K562 (cell line): ENCODE measurements at regions not wholly inside any gene's neighbourhood (a gene's known extent, or its start where the extent isn't known, plus 50 kb on each side); places are given as distances from the start of the nearest gene placed in this dataset.

ENCODE experiments used
- ATAC-seq: fragments of 200-7000 bp; cut with Tn5 transposase; 3 replicates; pipeline ENCODE4 v1.9.1; 2020; ENCODE audit warnings: moderate library complexity
- BruUV-seq: library from RNA; stranded (reverse); fragments of 400-500 nt; replicated peaks from 2 replicates; lab custom pipeline; 2021; lab: Mats Ljungman, UMichigan
- CTCF ChIA-PET: fragments of 300-600 bp; formaldehyde crosslinking; extraction: SDS; loops from one replicate; lab custom pipeline; 2021; ENCODE audit warnings: low intra/inter-chr PET ratio; lab: Yijun Ruan, JAX
- POLR2A ChIA-PET: fragments of 300-600, 350-650 bp; sonication (Branson Sonifier 250); formaldehyde crosslinking; extraction: SDS; loops from one replicate; lab custom pipeline; 2021; ENCODE audit warnings: antibody characterized with exemption, inconsistent platforms; lab: Yijun Ruan, JAX
- DNase-seq, 4 experiments: peaks; one replicate each; pipeline versions ENCODE4 v3.0.0 to v3.0.0-alpha.2; 2011 to 2018; ENCODE audit warnings: low spot score in 3 of 4, mixed read lengths in 3 of 4; ENCODE audit errors: extremely low read depth in 1 of 4
- FAIRE-seq: peaks from 2 replicates; lab custom pipeline; 2011; peaks lifted over from hg19 to GRCh38; lab: Jason Lieb, UNC
- H2AFZ ChIP-seq: 2 replicates; pipeline ENCODE4 v1.6.0; 2011; ENCODE audit warnings: low read depth, low read length, control low read depth, inconsistent platforms
- H3K27ac ChIP-seq: fragments of 200-600 bp; 3 replicates; pipeline ENCODE4 v1.8.0; 2011; ENCODE audit warnings: low read depth, mild to moderate bottlenecking, control low read depth, inconsistent platforms, low read length, moderate library complexity, mixed read lengths; ENCODE audit errors: extremely low read depth
- H3K27me3 ChIP-seq, 2 experiments: fragments of 300-600 bp in 1 of 2; 2 replicates in 1 of 2; 3 replicates in 1 of 2; pipeline versions ENCODE4 v1.6.0 to v1.8.0; 2011; ENCODE audit warnings: inconsistent platforms in 2 of 2, low read length in 2 of 2, mild to moderate bottlenecking in 1 of 2, mixed read lengths in 1 of 2, moderate library complexity in 1 of 2; ENCODE audit not compliant: control insufficient read depth in 2 of 2, insufficient read depth in 2 of 2
- H3K36me3 ChIP-seq: fragments of 300-600 bp; 3 replicates; pipeline ENCODE4 v1.8.0; 2011; ENCODE audit warnings: mild to moderate bottlenecking, low read length, inconsistent platforms; ENCODE audit not compliant: control insufficient read depth, insufficient read depth
- H3K4me1 ChIP-seq, 2 experiments: fragments of 200-600 bp in 1 of 2; replicated peaks in 1 of 2; 2 replicates in 1 of 2; 3 replicates in 1 of 2; pipeline versions ENCODE4 v1.5.1 to v1.8.0; 2011; ENCODE audit warnings: inconsistent platforms in 2 of 2, low read length in 2 of 2, mild to moderate bottlenecking in 1 of 2, mixed read lengths in 1 of 2, moderate library complexity in 1 of 2; ENCODE audit not compliant: control insufficient read depth in 2 of 2, insufficient read depth in 2 of 2
- H3K4me2 ChIP-seq: 2 replicates; pipeline ENCODE4 v1.6.1; 2011; ENCODE audit warnings: low read length, control low read depth, inconsistent platforms, mixed read lengths; ENCODE audit not compliant: insufficient read depth
- H3K4me3 ChIP-seq: fragments of 200-600 bp; sonication (generic), shearing (Covaris generic); 2 replicates; pipeline ENCODE4 v1.5.1; 2016; ENCODE audit warnings: control low read depth, inconsistent platforms
- H3K79me2 ChIP-seq: fragments of 200-600 bp; 3 replicates; pipeline ENCODE4 v1.8.0; 2011; ENCODE audit warnings: low read length, inconsistent platforms; ENCODE audit not compliant: control insufficient read depth, insufficient read depth
- H3K9ac ChIP-seq, 2 experiments: 2 replicates each; pipeline versions ENCODE4 v1.6.0 to v1.6.1; 2011; ENCODE audit warnings: low read depth in 2 of 2, low read length in 2 of 2, control low read depth in 1 of 2, inconsistent platforms in 1 of 2, mild to moderate bottlenecking in 1 of 2, mixed read lengths in 1 of 2; ENCODE audit not compliant: insufficient read depth in 1 of 2
- H3K9me1 ChIP-seq: one replicate; pipeline ENCODE4 v1.6.0; 2011; ENCODE audit warnings: inconsistent platforms, mild to moderate bottlenecking, low read length, moderate library complexity; ENCODE audit not compliant: control insufficient read depth, insufficient read depth
- H3K9me3 ChIP-seq: replicated peaks from 2 replicates; pipeline ENCODE4 v1.5.1; 2011; ENCODE audit warnings: low read depth, low read length, inconsistent platforms; ENCODE audit not compliant: control insufficient read depth, insufficient read depth
- H4K20me1 ChIP-seq: replicated peaks from 2 replicates; pipeline ENCODE4 v1.6.1; 2011; ENCODE audit warnings: low read length, inconsistent platforms, mixed read lengths; ENCODE audit not compliant: control insufficient read depth, insufficient read depth
- ATF7 ChIP-seq: fragments of 450-650 bp; IDR thresholded peaks from 2 replicates; pipeline ENCODE4 v1.7.1; 2014; ENCODE audit warnings: mild to moderate bottlenecking, moderate library complexity
- BRCA1 ChIP-seq, 2 experiments: fragments of 450-650 bp in 1 of 2; sonication (generic) in 1 of 2; formaldehyde crosslinking in 1 of 2; IDR thresholded peaks; 2 replicates each; pipeline versions ENCODE4 v1.5.0 to v1.6.1; 2017 to 2020; ENCODE audit warnings: mild to moderate bottlenecking in 1 of 2, missing genetic modification reagents in 1 of 2
- BRD4 ChIP-seq: fragments of 200-600 bp; sonication (generic); IDR thresholded peaks from 2 replicates; pipeline ENCODE4 v1.6.1; 2017; ENCODE audit warnings: inconsistent platforms
- E2F6 ChIP-seq, 2 experiments: IDR thresholded peaks; 2 replicates each; pipeline ENCODE4 v1.6.1; 2011; ENCODE audit warnings: borderline replicate concordance in 1 of 2, control low read depth in 1 of 2, low read depth in 1 of 2, low read length in 1 of 2, mild to moderate bottlenecking in 1 of 2, mixed read lengths in 1 of 2, moderate library complexity in 1 of 2; ENCODE audit not compliant: insufficient read depth in 1 of 2, insufficient read length in 1 of 2, poor library complexity in 1 of 2, severe bottlenecking in 1 of 2; ENCODE audit errors: extremely low read depth in 1 of 2
- FIP1L1 ChIP-seq: fragments of 200-400 bp; formaldehyde crosslinking; IDR thresholded peaks from 2 replicates; pipeline ENCODE4 v1.6.1; 2018; ENCODE audit warnings: mild to moderate bottlenecking, low read depth, low read length; ENCODE audit not compliant: poor library complexity, severe bottlenecking
- GATAD2A ChIP-seq: fragments of 450-650 bp; IDR thresholded peaks from 2 replicates; pipeline ENCODE4 v1.6.1; 2017
- GTF2A2 ChIP-seq: IDR thresholded peaks from 2 replicates; pipeline ENCODE4 v1.6.1; 2016; ENCODE audit warnings: mild to moderate bottlenecking, missing genetic modification characterization, missing compliant biosample characterization
- KLF16 ChIP-seq: IDR thresholded peaks from 2 replicates; pipeline ENCODE4 v1.6.1; 2016; ENCODE audit warnings: antibody characterized with exemption
- NR2C2 ChIP-seq, 2 experiments: fragments of 200-800 bp in 1 of 2; sonication (Bioruptor generic) in 1 of 2; sonication (generic) in 1 of 2; formaldehyde crosslinking in 1 of 2; IDR thresholded peaks; 2 replicates each; pipeline versions ENCODE4 v1.6.1 to v1.8.0; 2016 to 2022; ENCODE audit warnings: mild to moderate bottlenecking in 1 of 2, missing compliant biosample characterization in 1 of 2, missing genetic modification characterization in 1 of 2, missing genetic modification reagents in 1 of 2
- POU5F1 ChIP-seq: fragments of 150-350 bp; IDR thresholded peaks from 2 replicates; pipeline ENCODE4 v1.6.1; 2014; ENCODE audit warnings: borderline replicate concordance, low read length, low read depth, mild to moderate bottlenecking; ENCODE audit not compliant: partially characterized antibody
- SMAD4 ChIP-seq: fragments of 250-450 bp; sonication (Bioruptor Pico); conservative IDR thresholded peaks from 2 replicates; pipeline ENCODE4 v1.8.0; 2021; ENCODE audit warnings: inconsistent platforms, mild to moderate bottlenecking, moderate library complexity
- SRSF1 ChIP-seq: fragments of 200-400 bp; formaldehyde crosslinking; IDR thresholded peaks from 2 replicates; pipeline ENCODE4 v1.6.1; 2017; ENCODE audit warnings: mild to moderate bottlenecking, low read depth, low read length, moderate library complexity
- TCFL5 ChIP-seq: fragments of 250-450 bp; sonication (Bioruptor Pico); conservative IDR thresholded peaks from 2 replicates; pipeline ENCODE4 v1.6.1; 2021; ENCODE audit warnings: mild to moderate bottlenecking, moderate library complexity, matching md5 sums
- ZFP36 ChIP-seq: fragments of 150-350 bp; IDR thresholded peaks from 2 replicates; pipeline ENCODE4 v1.6.1; 2018; ENCODE audit warnings: low read length, low read depth; ENCODE audit not compliant: partially characterized antibody
- ZNF384 ChIP-seq: IDR thresholded peaks from 2 replicates; pipeline ENCODE4 v1.6.1; 2012; ENCODE audit warnings: low read depth, low read length, improper control_type of control experiment
- ZNF780A ChIP-seq: fragments of 250-450 bp; sonication (Bioruptor Pico); IDR thresholded peaks from 2 replicates; pipeline ENCODE4 v1.5.0; 2021; ENCODE audit warnings: mild to moderate bottlenecking
- ZZZ3 ChIP-seq: fragments of 450-650 bp; IDR thresholded peaks from 2 replicates; pipeline ENCODE4 v1.6.1; 2016; ENCODE audit warnings: antibody characterized with exemption, mild to moderate bottlenecking, moderate library complexity
- WGBS: fragments of 100-300 bp; shearing (Covaris generic); methylation state at CpG from one replicate; pipeline ENCODE4 v1.1.6; 2016; ENCODE audit warnings: low coverage, mixed read lengths; ENCODE audit not compliant: insufficient coverage; ENCODE audit errors: missing lambda C conversion rate; 5-methylcytosine and 5-hydroxymethylcytosine counted together
- in situ Hi-C: fragments of 300-500 bp; cut with MboI; formaldehyde crosslinking; loops from 4 replicates; pipeline ENCODE4 v1.15.0; 2018; ENCODE audit warnings: inconsistent platforms, mixed read lengths
- intact Hi-C: fragments of 100-400 bp; cut with micrococcal nuclease; formaldehyde crosslinking; loops from 2 replicates; pipeline ENCODE4 v1.14.2; 2022
- TF ChIP-seq, protein P1 (sequence below), 2 experiments: fragments of 200-800 bp in 1 of 2; sonication (Bioruptor generic) in 1 of 2; sonication (generic) in 1 of 2; formaldehyde crosslinking in 1 of 2; IDR thresholded peaks in 1 of 2; conservative IDR thresholded peaks in 1 of 2; 2 replicates each; pipeline versions ENCODE4 v1.5.0 to v1.6.1; 2016 to 2020; ENCODE audit warnings: missing compliant biosample characterization in 1 of 2, missing genetic modification characterization in 1 of 2, missing genetic modification reagents in 1 of 2
- TF ChIP-seq, protein P2 (sequence below): IDR thresholded peaks from 2 replicates; pipeline ENCODE4 v1.6.1; 2011; ENCODE audit warnings: borderline replicate concordance, low read depth, mild to moderate bottlenecking, moderate library complexity, low read length; ENCODE audit not compliant: insufficient read depth, poor library complexity, severe bottlenecking

DNA sequence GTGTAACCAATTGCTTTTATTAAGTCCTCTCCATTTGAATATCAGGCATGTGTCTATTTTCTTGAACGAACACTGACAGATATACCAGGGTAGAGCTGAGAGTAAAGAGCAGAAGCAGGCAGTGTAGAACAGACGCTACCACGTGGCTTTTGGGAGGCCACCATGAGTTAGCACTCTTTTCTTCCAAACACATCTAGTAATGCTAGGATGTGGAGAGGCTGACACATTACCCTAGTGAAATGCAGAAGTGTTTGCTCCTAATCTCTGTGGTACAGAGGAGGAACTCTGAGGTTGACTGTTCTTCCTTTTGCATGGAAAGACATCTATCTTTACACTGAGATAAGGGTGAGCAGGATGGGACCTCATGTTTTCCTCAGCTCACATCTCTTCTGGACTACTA lies 216.3 kb downstream of the SATB1 start:
- Histone ChIP-seq H3K27ac (no peak overlapping the region), H2AFZ (no peak overlapping the region), H3K9me1 (no peaks in the 10 kb centered on the region), H3K27me3 (no peaks in the 10 kb centered on the region), H3K79me2 (no peaks in the 10 kb centered on the region), H3K9ac (no peak overlapping the region), H3K4me2 (no peak overlapping the region), H3K9me3 (no peaks in the 10 kb centered on the region), H3K36me3 (no peaks in the 10 kb centered on the region), H4K20me1 (no peaks in the 10 kb centered on the region), H3K4me3 (no peak overlapping the region), H3K4me1 (no peaks in the 10 kb centered on the region; a peak in 1 of 5 replicates)
- ChIA-PET CTCF (no interaction called here), POLR2A (no interaction called here)
- DNase-seq (peak in 1 of 4 experiments; percentile 23), ATAC-seq (no peak), FAIRE-seq (no peak)
- no TSS peak for BruUV-seq
- WGBS, result 2% methylated on average over 3 of the region's 3 CpGs
- in situ Hi-C loops (no loop called here), intact Hi-C loops (no loop called here)
- no peak for TF ChIP-seq NR2C2 (CRISPR knock-in tag; IDR thresholded peaks at IDR 0.05)
- no peak for TF ChIP-seq NR2C2 (tag; IDR thresholded peaks at IDR 0.05)
- TF ChIP-seq BRD4, result no peak
- TF ChIP-seq GATAD2A, result no peak
- no peak for TF ChIP-seq ZNF384
- no peak for TF ChIP-seq KLF16
- TF ChIP-seq ZNF780A (CRISPR knock-in tag), result no peak
- TF ChIP-seq, protein P1, sequence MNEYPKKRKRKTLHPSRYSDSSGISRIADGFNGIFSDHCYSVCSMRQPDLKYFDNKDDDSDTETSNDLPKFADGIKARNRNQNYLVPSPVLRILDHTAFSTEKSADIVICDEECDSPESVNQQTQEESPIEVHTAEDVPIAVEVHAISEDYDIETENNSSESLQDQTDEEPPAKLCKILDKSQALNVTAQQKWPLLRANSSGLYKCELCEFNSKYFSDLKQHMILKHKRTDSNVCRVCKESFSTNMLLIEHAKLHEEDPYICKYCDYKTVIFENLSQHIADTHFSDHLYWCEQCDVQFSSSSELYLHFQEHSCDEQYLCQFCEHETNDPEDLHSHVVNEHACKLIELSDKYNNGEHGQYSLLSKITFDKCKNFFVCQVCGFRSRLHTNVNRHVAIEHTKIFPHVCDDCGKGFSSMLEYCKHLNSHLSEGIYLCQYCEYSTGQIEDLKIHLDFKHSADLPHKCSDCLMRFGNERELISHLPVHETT (CRISPR knock-in tag; conservative IDR thresholded peaks at IDR 0.05 in 1 of 2, IDR thresholded peaks at IDR 0.05 in 1 of 2), result peak in 1 of 2 experiments; percentile 74; a peak in 1 of 4 replicates
- no peak for TF ChIP-seq FIP1L1
- no peak for TF ChIP-seq SMAD4 (CRISPR knock-in tag)
- no peak for TF ChIP-seq TCFL5 (CRISPR knock-in tag)
- no peak for TF ChIP-seq GTF2A2 (tag)
- TF ChIP-seq SRSF1, result no peak
- TF ChIP-seq ATF7, result no peak
- TF ChIP-seq POU5F1, result no peak
- no peak for TF ChIP-seq BRCA1 (IDR thresholded peaks at IDR 0.05)
- no peak for TF ChIP-seq BRCA1 (CRISPR knock-in tag; IDR thresholded peaks at IDR 0.05)
- TF ChIP-seq ZZZ3, result no peak
- TF ChIP-seq, protein P2, sequence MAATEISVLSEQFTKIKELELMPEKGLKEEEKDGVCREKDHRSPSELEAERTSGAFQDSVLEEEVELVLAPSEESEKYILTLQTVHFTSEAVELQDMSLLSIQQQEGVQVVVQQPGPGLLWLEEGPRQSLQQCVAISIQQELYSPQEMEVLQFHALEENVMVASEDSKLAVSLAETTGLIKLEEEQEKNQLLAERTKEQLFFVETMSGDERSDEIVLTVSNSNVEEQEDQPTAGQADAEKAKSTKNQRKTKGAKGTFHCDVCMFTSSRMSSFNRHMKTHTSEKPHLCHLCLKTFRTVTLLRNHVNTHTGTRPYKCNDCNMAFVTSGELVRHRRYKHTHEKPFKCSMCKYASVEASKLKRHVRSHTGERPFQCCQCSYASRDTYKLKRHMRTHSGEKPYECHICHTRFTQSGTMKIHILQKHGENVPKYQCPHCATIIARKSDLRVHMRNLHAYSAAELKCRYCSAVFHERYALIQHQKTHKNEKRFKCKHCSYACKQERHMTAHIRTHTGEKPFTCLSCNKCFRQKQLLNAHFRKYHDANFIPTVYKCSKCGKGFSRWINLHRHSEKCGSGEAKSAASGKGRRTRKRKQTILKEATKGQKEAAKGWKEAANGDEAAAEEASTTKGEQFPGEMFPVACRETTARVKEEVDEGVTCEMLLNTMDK, result no peak
- no peak for TF ChIP-seq ZFP36
- no peak for TF ChIP-seq E2F6 (IDR thresholded peaks at IDR 0.05; ENCODE audit: borderline replicate concordance in 1 of 2, extremely low read depth in 1 of 2, insufficient read depth in 1 of 2, insufficient read length in 1 of 2, low read depth in 1 of 2, low read length in 1 of 2, poor library complexity in 1 of 2, severe bottlenecking in 1 of 2)
